ENCODE measurements at regions not wholly inside any gene's neighbourhood (a gene's known extent, or its start where the extent isn't known, plus 50 kb on each side); places are given as distances from the start of the nearest gene placed in this dataset.

DNA sequence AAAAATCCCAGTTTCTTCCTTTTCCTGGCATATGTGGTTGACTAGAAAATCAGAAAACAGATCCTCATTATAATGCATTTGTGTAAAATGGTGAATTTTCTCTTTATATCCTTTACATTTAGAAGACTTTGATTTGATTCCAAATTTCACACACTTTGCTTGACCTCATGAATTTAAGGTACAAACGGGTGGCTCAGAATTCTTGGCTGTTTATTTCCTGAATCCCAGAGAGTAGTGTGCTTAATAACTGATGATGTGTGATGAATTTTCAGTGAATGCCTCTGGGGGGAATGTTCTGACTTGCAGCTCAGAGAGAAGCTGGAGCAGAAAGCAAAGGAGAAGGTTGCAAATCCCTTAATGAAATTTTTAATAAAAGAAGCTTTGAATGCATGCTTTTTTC lies 126.8 kb downstream of the SPATA31D1 start:
- TF ChIP-seq, protein P1, sequence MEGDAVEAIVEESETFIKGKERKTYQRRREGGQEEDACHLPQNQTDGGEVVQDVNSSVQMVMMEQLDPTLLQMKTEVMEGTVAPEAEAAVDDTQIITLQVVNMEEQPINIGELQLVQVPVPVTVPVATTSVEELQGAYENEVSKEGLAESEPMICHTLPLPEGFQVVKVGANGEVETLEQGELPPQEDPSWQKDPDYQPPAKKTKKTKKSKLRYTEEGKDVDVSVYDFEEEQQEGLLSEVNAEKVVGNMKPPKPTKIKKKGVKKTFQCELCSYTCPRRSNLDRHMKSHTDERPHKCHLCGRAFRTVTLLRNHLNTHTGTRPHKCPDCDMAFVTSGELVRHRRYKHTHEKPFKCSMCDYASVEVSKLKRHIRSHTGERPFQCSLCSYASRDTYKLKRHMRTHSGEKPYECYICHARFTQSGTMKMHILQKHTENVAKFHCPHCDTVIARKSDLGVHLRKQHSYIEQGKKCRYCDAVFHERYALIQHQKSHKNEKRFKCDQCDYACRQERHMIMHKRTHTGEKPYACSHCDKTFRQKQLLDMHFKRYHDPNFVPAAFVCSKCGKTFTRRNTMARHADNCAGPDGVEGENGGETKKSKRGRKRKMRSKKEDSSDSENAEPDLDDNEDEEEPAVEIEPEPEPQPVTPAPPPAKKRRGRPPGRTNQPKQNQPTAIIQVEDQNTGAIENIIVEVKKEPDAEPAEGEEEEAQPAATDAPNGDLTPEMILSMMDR (IDR thresholded peaks at IDR 0.05; ENCODE audit: low read depth, low read length), result no peak
- no peak overlapping the region for H3K4me3 ChIP-seq (ENCODE audit: low read depth, low read length)

- H3K4me3 ChIP-seq (ENCODE audit: low read depth, low read length), result no peak overlapping the region
- TF ChIP-seq, protein P1 (IDR thresholded peaks at IDR 0.05; ENCODE audit: low read depth, low read length), result no peak
Observed at GRCh38 chr9:82115900-82116299, 127.3 kb downstream of the SPATA31D1 start.

GRCh38 chr9:82116556-82116955 lies 128.0 kb downstream of the SPATA31D1 start:
- no peak overlapping the region for H3K4me3 ChIP-seq (ENCODE audit: low read depth, low read length)
- TF ChIP-seq, protein P1 (IDR thresholded peaks at IDR 0.05; ENCODE audit: low read depth, low read length), result no peak

- no peak overlapping the region for H3K4me3 ChIP-seq (ENCODE audit: low read depth, low read length)
- TF ChIP-seq, protein P1 (IDR thresholded peaks at IDR 0.05; ENCODE audit: low read depth, low read length), result no peak
Observed at GRCh38 chr9:82117026-82117811, 128.6 kb downstream of the SPATA31D1 start.

DNA sequence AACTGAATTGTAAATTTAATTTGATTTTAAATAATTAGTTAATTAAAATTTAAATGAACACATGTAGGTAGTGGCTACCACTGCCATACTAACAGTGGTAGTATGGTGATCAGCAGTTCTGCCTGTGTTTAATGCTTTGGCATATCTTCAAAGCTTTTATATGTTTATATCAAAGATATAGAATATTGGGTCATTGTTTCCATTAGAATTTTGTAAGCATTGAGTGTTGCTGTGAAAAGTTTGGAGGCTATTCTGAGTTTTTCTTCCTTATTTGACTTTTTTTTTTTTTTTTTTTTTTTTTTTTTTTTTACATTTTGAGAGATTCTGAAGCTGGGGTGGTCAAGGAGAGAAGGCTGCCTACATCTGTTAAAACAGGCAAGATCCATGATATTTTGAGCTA lies 134.2 kb downstream of the SPATA31D1 start:
- H3K4me3 ChIP-seq (ENCODE audit: low read depth, low read length), result no peak overlapping the region
- TF ChIP-seq, protein P1 (IDR thresholded peaks at IDR 0.05; ENCODE audit: low read depth, low read length), result no peak

DNA sequence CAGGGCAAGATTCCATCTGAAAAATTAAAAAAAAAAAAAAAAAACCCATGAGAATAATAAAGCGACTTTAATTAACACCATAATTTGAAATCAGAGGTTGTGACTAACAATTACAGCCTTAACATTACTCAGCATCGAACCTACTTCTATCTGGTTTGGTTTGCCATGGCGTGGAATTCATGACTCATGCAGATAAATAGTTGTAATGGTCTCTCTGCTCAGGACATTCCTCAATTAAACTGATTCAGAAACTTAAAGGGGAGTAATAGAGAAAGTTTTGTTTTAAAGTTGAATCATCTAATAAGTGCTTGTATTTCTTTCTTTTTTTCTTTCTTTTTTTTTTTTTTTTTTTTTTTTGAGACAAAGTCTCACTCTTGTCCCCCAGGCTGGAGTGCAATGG lies 135.5 kb downstream of the SPATA31D1 start:
- TF ChIP-seq, protein P1 (IDR thresholded peaks at IDR 0.05; ENCODE audit: low read depth, low read length), result no peak
- H3K4me3 ChIP-seq (ENCODE audit: low read depth, low read length), result no peak overlapping the region

- H3K4me3 ChIP-seq (ENCODE audit: low read depth, low read length), result no peak overlapping the region
- TF ChIP-seq, protein P1 (IDR thresholded peaks at IDR 0.05; ENCODE audit: low read depth, low read length), result no peak
Observed at GRCh38 chr9:82126256-82126655, 137.7 kb downstream of the SPATA31D1 start.

Data from WI38 (cell line).